Right lobe of liver (tissue), 6 donors: ENCODE measurements at regions not wholly inside any gene's neighbourhood (a gene's known extent, or its start where the extent isn't known, plus 50 kb on each side); places are given as distances from the start of the nearest gene placed in this dataset.

Experiments
- ATAC-seq, 4 donors: fragments of 200-7000 bp; cut with Tn5 transposase; one replicate each; pipeline ENCODE4 v1.9.1; 2020; ENCODE audit warnings: mild to moderate bottlenecking in 4 of 4, moderate library complexity in 4 of 4
- DNase-seq, 3 donors: peaks; one replicate each; pipeline ENCODE4 v3.0.0-alpha.2; 2020
- H3K27ac ChIP-seq, 3 donors: fragments of 200-600 bp; one replicate each; pipeline ENCODE4 v1.8.0; 2022
- H3K27me3 ChIP-seq, 2 donors: fragments of 200-600 bp; one replicate each; pipeline ENCODE4 v1.8.0; 2022
- H3K36me3 ChIP-seq, 4 donors: fragments of 200-600 bp; sonication (generic) in 1 of 4; one replicate each; pipeline versions ENCODE4 v1.5.1 to v1.8.0; 2017 to 2022; ENCODE audit warnings: control low read depth in 1 of 4
- H3K4me1 ChIP-seq, 4 donors: fragments of 200-600 bp; sonication (generic) in 1 of 4; one replicate each; pipeline versions ENCODE4 v1.5.1 to v1.8.0; 2017 to 2022; ENCODE audit warnings: control low read depth in 1 of 4
- H3K4me3 ChIP-seq, 3 donors: fragments of 200-600 bp; one replicate each; pipeline ENCODE4 v1.8.0; 2022
- H3K9me3 ChIP-seq, 4 donors: fragments of 200-600 bp; sonication (generic) in 1 of 4; one replicate each; pipeline versions ENCODE4 v1.5.1 to v1.8.0; 2017 to 2022; ENCODE audit warnings: control low read depth in 1 of 4
- CTCF ChIP-seq, 4 donors: fragments of 200-600 bp in 3 of 4; fragments of 450-650 bp in 1 of 4; IDR thresholded peaks; one replicate each; pipeline versions ENCODE4 v1.5.1 to v1.8.0; 2016 to 2022; ENCODE audit warnings: antibody characterized with exemption in 4 of 4, mild to moderate bottlenecking in 2 of 4
- POLR2A ChIP-seq: fragments of 450-650 bp; IDR thresholded peaks from one replicate; pipeline ENCODE4 v1.6.1; 2017; ENCODE audit warnings: antibody characterized with exemption, mild to moderate bottlenecking
- WGBS: methylation state at CpG from one replicate; pipeline ENCODE4 v1.1.6; 2018; ENCODE audit warnings: low coverage, low lambda C conversion rate; ENCODE audit not compliant: insufficient coverage; ENCODE audit errors: missing lambda C conversion rate; 5-methylcytosine and 5-hydroxymethylcytosine counted together
- intact Hi-C, 2 donors: fragments of 100-400 bp; cut with DNase I; formaldehyde crosslinking; loops; one replicate each; pipeline versions ENCODE4 v1.11.2 to v1.14.1; 2022
- donor health status: DM: no; HTN: yes; CAD: no.
- donor health status: DM: no; HTN: no; CAD: no.
- donor health status: DM: no; HTN: no; CAD: no.
- donor health status: DM: no; HTN: yes; CAD: no.
- donor health status: DM: no; HTN: yes; CAD: no.

- Histone ChIP-seq H3K27me3 (no peaks in the 10 kb centered on the region), H3K4me3 (no peak overlapping the region), H3K27ac (no peak overlapping the region), H3K36me3 (no peaks in the 10 kb centered on the region), H3K4me1 (no peaks in the 10 kb centered on the region), H3K9me3 (no peaks in the 10 kb centered on the region)
- TF ChIP-seq CTCF (IDR thresholded peaks at IDR 0.05) (no peak), POLR2A (no peak)
- ATAC-seq (no peak), DNase-seq (no peak)
- intact Hi-C loops = no loop called here
- 75% methylated on average over 2 of the region's 2 CpGs for WGBS
Observed at GRCh38 chr7:21041252-21041651, 254.6 kb upstream of the SP8 start.

- H3K27ac ChIP-seq = no peak overlapping the region
- no peaks in the 10 kb centered on the region for H3K9me3 ChIP-seq
- H3K4me1 ChIP-seq = no peaks in the 10 kb centered on the region
- no peak for DNase-seq
- no peaks in the 10 kb centered on the region for H3K27me3 ChIP-seq
- WGBS = 60% methylated on average over 5 of the region's 5 CpGs
- H3K36me3 ChIP-seq = no peaks in the 10 kb centered on the region
- TF ChIP-seq CTCF (IDR thresholded peaks at IDR 0.05) (no peak), POLR2A (no peak)
- intact Hi-C loops = no loop called here
- no peak for ATAC-seq
- no peak overlapping the region for H3K4me3 ChIP-seq
Observed at GRCh38 chr7:21041666-21042065, 255.0 kb upstream of the SP8 start.

- WGBS = 49% methylated on average over 4 of the region's 4 CpGs
- Histone ChIP-seq H3K27me3 (no peaks in the 10 kb centered on the region), H3K36me3 (no peaks in the 10 kb centered on the region), H3K4me1 (no peaks in the 10 kb centered on the region), H3K27ac (no peak overlapping the region), H3K9me3 (no peaks in the 10 kb centered on the region), H3K4me3 (no peak overlapping the region)
- DNase-seq (no peak), ATAC-seq (no peak)
- intact Hi-C loops = no loop called here
- no peak for TF ChIP-seq POLR2A
- TF ChIP-seq CTCF (IDR thresholded peaks at IDR 0.05) = no peak
Observed at GRCh38 chr7:21044384-21044783, 257.7 kb upstream of the SP8 start.

GRCh38 chr7:21044913-21045568, 258.4 kb upstream of the SP8 start:
- H3K27me3 ChIP-seq = no peaks in the 10 kb centered on the region
- no peak overlapping the region for H3K4me3 ChIP-seq
- H3K9me3 ChIP-seq = no peaks in the 10 kb centered on the region
- no peak for DNase-seq
- no peaks in the 10 kb centered on the region for H3K36me3 ChIP-seq
- TF ChIP-seq CTCF (IDR thresholded peaks at IDR 0.05) (no peak), POLR2A (no peak)
- intact Hi-C loops = no loop called here
- no peaks in the 10 kb centered on the region for H3K4me1 ChIP-seq
- WGBS = 43% methylated on average over 10 of the region's 10 CpGs
- ATAC-seq = no peak
- H3K27ac ChIP-seq = no peak overlapping the region

GRCh38 chr7:21051865-21052264, 265.2 kb upstream of the SP8 start:
- H3K4me3 ChIP-seq = no peak overlapping the region
- H3K27me3 ChIP-seq = no peaks in the 10 kb centered on the region
- DNase-seq (no peak), ATAC-seq (no peak)
- H3K36me3 ChIP-seq = no peaks in the 10 kb centered on the region
- no peaks in the 10 kb centered on the region for H3K9me3 ChIP-seq
- WGBS = 76% methylated on average over 3 of the region's 3 CpGs
- H3K27ac ChIP-seq = no peak overlapping the region
- no peaks in the 10 kb centered on the region for H3K4me1 ChIP-seq
- TF ChIP-seq POLR2A = no peak
- TF ChIP-seq CTCF (IDR thresholded peaks at IDR 0.05) = no peak
- intact Hi-C loops = no loop called here
